Neural progenitor cell (in vitro differentiated cells): ENCODE measurements at regions not wholly inside any gene's neighbourhood (a gene's known extent, or its start where the extent isn't known, plus 50 kb on each side); places are given as distances from the start of the nearest gene placed in this dataset.

Source experiments
- EZH2 ChIP-seq: fragments of 200-600 bp; sonication (generic); IDR thresholded peaks from 2 replicates; pipeline ENCODE4 v1.6.1; 2017; ENCODE audit warnings: antibody characterized with exemption, mild to moderate bottlenecking, moderate library complexity
- EZH2phosphoT487 ChIP-seq: fragments of 200-600 bp; sonication (generic); IDR thresholded peaks from 2 replicates; pipeline ENCODE4 v1.6.1; 2017; ENCODE audit warnings: antibody characterized with exemption
- TF ChIP-seq, protein P1 (sequence below): fragments of 200-600 bp; sonication (generic); IDR thresholded peaks from 2 replicates; pipeline ENCODE4 v1.5.1; 2017; ENCODE audit warnings: antibody characterized with exemption, mild to moderate bottlenecking

DNA sequence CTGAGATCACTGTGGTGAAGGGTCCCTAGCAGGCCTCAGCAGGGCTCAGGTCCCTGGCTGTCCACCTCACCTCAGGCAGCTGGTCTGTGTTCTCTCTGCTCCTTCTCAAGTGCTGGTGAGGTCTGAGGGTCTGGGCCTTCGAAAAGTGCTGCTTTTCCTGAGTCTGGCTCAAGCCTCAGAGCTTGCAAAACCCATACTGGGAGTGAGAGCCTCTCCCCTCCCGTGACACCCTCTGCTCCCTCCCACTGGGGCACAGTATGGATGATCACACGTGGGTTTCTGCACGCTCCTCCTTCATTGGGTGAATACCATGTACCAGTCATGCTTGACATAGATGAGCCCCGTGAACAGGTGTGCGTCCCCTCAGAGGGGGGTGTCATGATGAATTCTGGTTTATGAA, 73.3 kb upstream of the WASF3 start:
- TF ChIP-seq EZH2phosphoT487, result no peak
- TF ChIP-seq, protein P1, sequence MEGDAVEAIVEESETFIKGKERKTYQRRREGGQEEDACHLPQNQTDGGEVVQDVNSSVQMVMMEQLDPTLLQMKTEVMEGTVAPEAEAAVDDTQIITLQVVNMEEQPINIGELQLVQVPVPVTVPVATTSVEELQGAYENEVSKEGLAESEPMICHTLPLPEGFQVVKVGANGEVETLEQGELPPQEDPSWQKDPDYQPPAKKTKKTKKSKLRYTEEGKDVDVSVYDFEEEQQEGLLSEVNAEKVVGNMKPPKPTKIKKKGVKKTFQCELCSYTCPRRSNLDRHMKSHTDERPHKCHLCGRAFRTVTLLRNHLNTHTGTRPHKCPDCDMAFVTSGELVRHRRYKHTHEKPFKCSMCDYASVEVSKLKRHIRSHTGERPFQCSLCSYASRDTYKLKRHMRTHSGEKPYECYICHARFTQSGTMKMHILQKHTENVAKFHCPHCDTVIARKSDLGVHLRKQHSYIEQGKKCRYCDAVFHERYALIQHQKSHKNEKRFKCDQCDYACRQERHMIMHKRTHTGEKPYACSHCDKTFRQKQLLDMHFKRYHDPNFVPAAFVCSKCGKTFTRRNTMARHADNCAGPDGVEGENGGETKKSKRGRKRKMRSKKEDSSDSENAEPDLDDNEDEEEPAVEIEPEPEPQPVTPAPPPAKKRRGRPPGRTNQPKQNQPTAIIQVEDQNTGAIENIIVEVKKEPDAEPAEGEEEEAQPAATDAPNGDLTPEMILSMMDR, result no peak
- no peak for TF ChIP-seq EZH2
